Osteocyte (in vitro differentiated cells): ENCODE measurements at regions not wholly inside any gene's neighbourhood (a gene's known extent, or its start where the extent isn't known, plus 50 kb on each side); places are given as distances from the start of the nearest gene placed in this dataset.

ENCODE experiments used
- DNase-seq: peaks from one replicate; pipeline ENCODE4 v3.0.0; 2021; ENCODE audit warnings: mixed read lengths; ENCODE audit not compliant: unreplicated experiment; ENCODE audit errors: extremely low spot score
- H3K27ac Mint-ChIP-seq: one replicate; pipeline ENCODE4 v1.8.0; 2021; ENCODE audit warnings: mild to moderate bottlenecking, mixed read lengths; ENCODE audit not compliant: unreplicated experiment
- H3K27me3 Mint-ChIP-seq: one replicate; pipeline ENCODE4 v1.8.0; 2021; ENCODE audit warnings: mixed read lengths; ENCODE audit not compliant: unreplicated experiment
- H3K36me3 Mint-ChIP-seq: one replicate; pipeline ENCODE4 v1.8.0; 2021; ENCODE audit warnings: mixed read lengths; ENCODE audit not compliant: unreplicated experiment
- H3K4me1 Mint-ChIP-seq: one replicate; pipeline ENCODE4 v1.8.0; 2021; ENCODE audit warnings: mixed read lengths; ENCODE audit not compliant: unreplicated experiment
- H3K4me3 Mint-ChIP-seq: one replicate; pipeline ENCODE4 v1.8.0; 2021; ENCODE audit warnings: mild to moderate bottlenecking, moderate library complexity, mixed read lengths; ENCODE audit not compliant: unreplicated experiment
- H3K9me3 Mint-ChIP-seq: one replicate; pipeline ENCODE4 v1.8.0; 2021; ENCODE audit warnings: mixed read lengths; ENCODE audit not compliant: unreplicated experiment
- CTCF ChIP-seq: fragments of 200-600 bp; sonication (generic); IDR thresholded peaks from 2 replicates; pipeline ENCODE4 v1.5.0; 2021; ENCODE audit warnings: antibody characterized with exemption, mild to moderate bottlenecking, moderate library complexity

GRCh38 chr5:165602529-165602928 lies 2097.1 kb downstream of the MAT2B start:
- Mint-ChIP-seq H3K9me3 (peaks cover 4% of the 10 kb centered on the region), H3K4me3 (no peak overlapping the region), H3K36me3 (no peaks in the 10 kb centered on the region), H3K27ac (no peak overlapping the region), H3K4me1 (no peaks in the 10 kb centered on the region), H3K27me3 (no peaks in the 10 kb centered on the region)
- no peak for DNase-seq
- no peak for TF ChIP-seq CTCF

- Mint-ChIP-seq H3K4me3 (no peak overlapping the region), H3K27ac (no peak overlapping the region), H3K9me3 (peaks cover 4% of the 10 kb centered on the region), H3K4me1 (no peaks in the 10 kb centered on the region), H3K27me3 (no peaks in the 10 kb centered on the region), H3K36me3 (no peaks in the 10 kb centered on the region)
- no peak for TF ChIP-seq CTCF
- DNase-seq: no peak
Measured at GRCh38 chr5:165607026-165607425, 2101.6 kb downstream of the MAT2B start.

- no peak for TF ChIP-seq CTCF
- H3K4me3 Mint-ChIP-seq: no peak overlapping the region
- H3K4me1 Mint-ChIP-seq: no peaks in the 10 kb centered on the region
- no peak for DNase-seq
- H3K36me3 Mint-ChIP-seq: no peaks in the 10 kb centered on the region
- peaks cover 3% of the 10 kb centered on the region for H3K9me3 Mint-ChIP-seq
- no peaks in the 10 kb centered on the region for H3K27me3 Mint-ChIP-seq
- H3K27ac Mint-ChIP-seq: no peak overlapping the region
Measured at GRCh38 chr5:165609871-165610270, 2104.5 kb downstream of the MAT2B start.

- no peak overlapping the region for H3K4me3 Mint-ChIP-seq
- peaks cover 8% of the 10 kb centered on the region for H3K9me3 Mint-ChIP-seq
- DNase-seq: no peak
Measured at GRCh38 chr5:165616490-165617405, 2111.3 kb downstream of the MAT2B start.

More at GRCh38 chr5:165616490-165617405, 2111.3 kb downstream of the MAT2B start:
- no peaks in the 10 kb centered on the region for H3K36me3 Mint-ChIP-seq
- H3K27me3 Mint-ChIP-seq: no peaks in the 10 kb centered on the region
- no peak for TF ChIP-seq CTCF
- H3K27ac Mint-ChIP-seq: no peak overlapping the region
- H3K4me1 Mint-ChIP-seq: no peaks in the 10 kb centered on the region
